Pancreas (tissue), 10 donors: ENCODE measurements at regions not wholly inside any gene's neighbourhood (a gene's known extent, or its start where the extent isn't known, plus 50 kb on each side); places are given as distances from the start of the nearest gene placed in this dataset.
"Not testable (repeated sequence)": the region's sequence is repeated elsewhere in the genome, so short reads cannot be mapped to it uniquely, and the experiment has no call there.

Source experiments
- ATAC-seq, 4 donors: fragments of 200-7000 bp; cut with Tn5 transposase; one replicate each; pipeline versions ENCODE4 v1.8.0 to v1.9.1; 2020; ENCODE audit warnings: mild to moderate bottlenecking in 4 of 4, moderate library complexity in 4 of 4
- DNase-seq, 6 donors: peaks; one replicate each; pipeline ENCODE4 v3.0.0-alpha.2; 2020
- FAIRE-seq: peaks from 2 replicates; lab custom pipeline; 2012; peaks lifted over from hg19 to GRCh38; lab: Jason Lieb, UNC
- H3K27ac ChIP-seq, 4 donors: fragments of 200-600 bp; sonication (generic); 1 replicate in 3 of 4; 2 replicates in 1 of 4; pipeline versions ENCODE4 v1.5.0 to v1.8.0; 2020
- H3K27me3 ChIP-seq, 4 donors: fragments of 200-600 bp; one replicate each; pipeline ENCODE4 v1.8.0; 2021
- H3K36me3 ChIP-seq, 3 donors: fragments of 200-600 bp; sonication (generic) in 1 of 3; one replicate each; pipeline versions ENCODE4 v1.5.0 to v1.8.0; 2020 to 2021
- H3K4me1 ChIP-seq, 3 donors: fragments of 200-600 bp; one replicate each; pipeline ENCODE4 v1.8.0; 2021
- H3K4me3 ChIP-seq, 4 donors: fragments of 200-600 bp; sonication (generic) in 2 of 4; one replicate each; pipeline versions ENCODE4 v1.5.0 to v1.8.0; 2020 to 2021
- H3K9me3 ChIP-seq, 4 donors: fragments of 200-600 bp; one replicate each; pipeline ENCODE4 v1.8.0; 2021
- WGBS, 2 donors: extraction: QIAGEN DNeasy Blood & Tissue Kit; methylation state at CpG; one replicate each; pipeline ENCODE4 v1.1.7; 2013; 5-methylcytosine and 5-hydroxymethylcytosine counted together
- intact Hi-C, 3 donors: fragments of 100-400 bp; cut with DNase I; formaldehyde crosslinking; loops; one replicate each; pipeline versions ENCODE4 v1.11.1 to v1.14.2; 2022
- TF ChIP-seq, protein P1 (sequence below), 4 donors: fragments of 200-600 bp; sonication (generic) in 3 of 4; IDR thresholded peaks; one replicate each; pipeline versions ENCODE4 v1.5.0 to v1.8.0; 2021; ENCODE audit warnings: antibody characterized with exemption in 4 of 4
- donor health status: healthy with polysubstance abuse.
- donor health status: DM: no; HTN: no; CAD: no; lungs with moderate emphysema.
- donor health status: DM: no; HTN: no; CAD: no.
- donor health status: control.
- donor health status: control.
- donor health status: Bipolar disorder and iron deficiency.
- donor health status: DM: yes; HTN: yes; CAD: no.
- donor health status: DM: no; HTN: no; CAD: no.
- donor health status: DM: no; HTN: no; CAD: no.
- donor health status: DM: yes; HTN: yes; CAD: no.

DNA sequence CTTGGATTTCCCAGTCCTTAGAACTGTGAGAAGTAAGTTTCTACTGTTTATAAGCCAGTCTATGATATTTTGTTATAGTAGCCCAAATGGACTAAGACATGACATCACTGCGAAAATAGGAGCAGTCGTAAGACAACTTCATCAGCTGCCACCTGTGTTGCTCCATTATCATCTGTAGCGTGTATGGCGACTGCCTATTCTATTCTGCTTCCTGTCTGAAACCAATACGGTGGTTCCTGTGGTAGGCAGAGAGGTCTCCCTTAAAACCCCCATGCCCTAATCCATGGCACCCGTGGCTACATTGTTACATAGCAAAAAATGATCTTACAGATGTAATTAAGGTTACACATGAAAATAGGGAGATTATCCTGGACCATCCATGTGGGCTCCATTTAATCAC is 105.4 kb upstream of the FAT1 start:
- DNase-seq (no peak), FAIRE-seq (no peak), ATAC-seq (no peak)
- intact Hi-C loops = no loop called here
- H3K36me3 ChIP-seq = no peaks in the 10 kb centered on the region
- no peak overlapping the region for H3K27ac ChIP-seq
- no peaks in the 10 kb centered on the region for H3K9me3 ChIP-seq
- H3K4me1 ChIP-seq = peaks cover 0 to 4% (median 0%) of the 10 kb centered on the region in 3 donors
- no peak overlapping the region for H3K4me3 ChIP-seq
- TF ChIP-seq, protein P1, sequence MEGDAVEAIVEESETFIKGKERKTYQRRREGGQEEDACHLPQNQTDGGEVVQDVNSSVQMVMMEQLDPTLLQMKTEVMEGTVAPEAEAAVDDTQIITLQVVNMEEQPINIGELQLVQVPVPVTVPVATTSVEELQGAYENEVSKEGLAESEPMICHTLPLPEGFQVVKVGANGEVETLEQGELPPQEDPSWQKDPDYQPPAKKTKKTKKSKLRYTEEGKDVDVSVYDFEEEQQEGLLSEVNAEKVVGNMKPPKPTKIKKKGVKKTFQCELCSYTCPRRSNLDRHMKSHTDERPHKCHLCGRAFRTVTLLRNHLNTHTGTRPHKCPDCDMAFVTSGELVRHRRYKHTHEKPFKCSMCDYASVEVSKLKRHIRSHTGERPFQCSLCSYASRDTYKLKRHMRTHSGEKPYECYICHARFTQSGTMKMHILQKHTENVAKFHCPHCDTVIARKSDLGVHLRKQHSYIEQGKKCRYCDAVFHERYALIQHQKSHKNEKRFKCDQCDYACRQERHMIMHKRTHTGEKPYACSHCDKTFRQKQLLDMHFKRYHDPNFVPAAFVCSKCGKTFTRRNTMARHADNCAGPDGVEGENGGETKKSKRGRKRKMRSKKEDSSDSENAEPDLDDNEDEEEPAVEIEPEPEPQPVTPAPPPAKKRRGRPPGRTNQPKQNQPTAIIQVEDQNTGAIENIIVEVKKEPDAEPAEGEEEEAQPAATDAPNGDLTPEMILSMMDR (IDR thresholded peaks at IDR 0.05) = no peak
- 89 to 91% methylated on average over 6 of the region's 6 CpGs for WGBS, 2 donors
- no peaks in the 10 kb centered on the region for H3K27me3 ChIP-seq

DNA sequence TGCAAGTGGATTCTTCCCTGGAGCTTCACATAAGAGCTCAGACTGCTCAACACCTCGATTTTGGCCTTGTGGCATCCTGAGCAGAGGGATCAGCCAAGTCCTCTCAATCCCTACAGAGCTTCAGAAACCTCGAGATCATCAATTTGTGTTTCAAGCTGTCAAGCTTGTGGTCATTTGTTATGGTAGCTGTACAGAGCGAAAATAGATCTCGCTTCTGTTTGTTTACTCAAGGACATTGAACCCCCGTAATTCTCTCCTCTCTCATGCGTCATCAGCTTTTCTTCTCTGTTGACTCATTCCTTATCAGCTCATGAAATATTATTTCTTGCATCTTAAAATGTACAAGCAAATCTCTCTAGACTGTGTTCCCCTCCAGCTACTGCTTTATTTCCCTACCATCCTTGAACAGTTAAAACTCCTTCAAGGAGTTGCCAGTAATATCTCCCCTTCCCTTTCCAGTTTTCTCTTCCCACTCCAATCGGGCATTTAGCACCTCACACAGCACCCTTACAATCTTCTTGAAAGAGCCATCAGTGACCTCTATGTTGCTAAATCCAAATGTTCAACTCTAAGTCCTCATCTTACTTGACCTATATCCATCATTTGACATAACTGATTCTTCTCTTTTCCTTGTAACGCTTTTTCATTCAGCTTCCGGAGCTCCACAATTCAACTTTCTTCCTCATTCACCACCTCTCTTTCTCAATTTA is 106.2 kb upstream of the FAT1 start:
- FAIRE-seq (no peak), DNase-seq (no peak), ATAC-seq (peak; percentile 42 to 73 (median 50))
- Histone ChIP-seq H3K27me3 (no peaks in the 10 kb centered on the region), H3K4me1 (peaks cover 0 to under 1% (median 0%) of the 10 kb centered on the region in 3 donors), H3K27ac (no peak overlapping the region), H3K9me3 (no peaks in the 10 kb centered on the region), H3K36me3 (no peaks in the 10 kb centered on the region), H3K4me3 (no peak overlapping the region)
- 34 to 44% methylated on average over 9 of the region's 9 CpGs for WGBS, 2 donors
- intact Hi-C loops = no loop called here
- TF ChIP-seq, protein P1 (IDR thresholded peaks at IDR 0.05) = no peak

DNA sequence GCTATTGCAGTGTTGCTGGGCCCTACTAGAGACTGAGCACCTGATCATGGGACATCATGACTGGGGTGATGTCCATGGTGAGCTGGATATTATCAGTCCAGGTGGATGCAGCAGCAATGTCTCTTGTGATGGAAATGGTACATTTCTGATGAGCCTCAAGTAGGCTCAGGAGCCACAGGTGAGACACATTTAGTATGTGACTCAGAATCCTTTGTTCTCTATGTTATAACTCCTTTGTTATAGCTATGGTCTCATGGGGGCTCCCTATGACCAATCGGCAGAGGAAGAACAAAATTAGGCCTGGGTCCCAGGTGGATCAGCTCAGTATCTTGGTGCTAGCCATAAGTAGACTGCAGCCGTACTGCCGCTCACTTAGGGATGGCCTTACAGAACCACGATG is 107.9 kb upstream of the FAT1 start:
- TF ChIP-seq, protein P1 (IDR thresholded peaks at IDR 0.05) = no peak
- ATAC-seq (no peak), FAIRE-seq (no peak), DNase-seq (no peak)
- H3K27ac ChIP-seq = no peak overlapping the region
- no peaks in the 10 kb centered on the region for H3K4me1 ChIP-seq
- no peaks in the 10 kb centered on the region for H3K27me3 ChIP-seq
- no peaks in the 10 kb centered on the region for H3K9me3 ChIP-seq
- H3K4me3 ChIP-seq = no peak overlapping the region
- intact Hi-C loops = no loop called here
- 79 to 80% methylated on average over 4 of the region's 4 CpGs for WGBS, 2 donors
- H3K36me3 ChIP-seq = no peaks in the 10 kb centered on the region

DNA sequence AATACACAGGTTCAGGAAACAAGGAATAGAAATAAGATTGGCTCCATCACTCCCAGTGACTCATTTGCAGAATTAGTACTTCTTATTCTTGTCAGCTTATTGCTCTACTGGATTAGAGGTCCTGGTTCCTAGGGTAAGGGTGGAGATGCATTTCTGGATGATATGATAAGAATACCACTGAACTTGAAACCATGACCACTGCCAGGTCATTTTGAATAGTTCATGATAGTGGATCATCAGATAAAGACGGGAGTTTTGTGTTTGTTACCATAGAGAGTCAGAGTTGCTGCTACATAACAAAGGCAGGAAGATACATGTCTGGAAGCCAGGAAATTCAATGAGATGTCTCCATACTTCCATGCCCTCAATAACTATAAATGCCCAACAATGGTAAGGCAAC is 109.2 kb upstream of the FAT1 start:
- ATAC-seq (no peak), FAIRE-seq (no peak)
- no peak overlapping the region for H3K4me3 ChIP-seq

DNA sequence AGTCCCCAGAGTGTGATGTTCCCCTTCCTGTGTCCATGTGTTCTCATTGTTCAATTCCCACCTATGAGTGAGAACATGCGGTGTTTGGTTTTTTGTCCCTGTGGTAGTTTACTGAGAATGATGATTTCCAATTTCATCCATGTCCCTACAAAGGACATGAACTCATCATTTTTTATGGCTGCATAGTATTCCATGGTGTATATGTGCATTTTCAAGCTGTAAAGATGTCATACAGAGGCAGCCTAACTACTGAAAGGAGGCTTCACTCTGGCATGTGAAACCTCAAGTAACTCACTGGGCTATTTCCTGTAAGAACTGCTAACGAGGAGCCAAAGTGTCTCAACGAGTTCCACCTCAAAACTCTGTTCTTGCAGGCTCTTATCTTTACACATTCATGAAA is 113.8 kb upstream of the FAT1 start:
- H3K27me3 ChIP-seq, H3K27ac ChIP-seq, H3K4me1 ChIP-seq, DNase-seq, ATAC-seq, intact Hi-C loops, H3K36me3 ChIP-seq, FAIRE-seq, H3K4me3 ChIP-seq, H3K9me3 ChIP-seq: not testable (repeated sequence)
- 90 to 93% methylated on average over 3 of the region's 3 CpGs for WGBS, 2 donors

More for the DNA sequence above, 109.2 kb upstream of the FAT1 start:
- WGBS, 2 donors = 40 to 41% methylated on average over 1 of the region's 1 CpG
- TF ChIP-seq, protein P1 (IDR thresholded peaks at IDR 0.05) = no peak
- Histone ChIP-seq H3K27me3 (no peaks in the 10 kb centered on the region), H3K36me3 (no peaks in the 10 kb centered on the region), H3K9me3 (no peaks in the 10 kb centered on the region), H3K27ac (no peak overlapping the region), H3K4me1 (no peaks in the 10 kb centered on the region)
- DNase-seq = no peak
- intact Hi-C loops = no loop called here
